ENCODE measurements at regions not wholly inside any gene's neighbourhood (a gene's known extent, or its start where the extent isn't known, plus 50 kb on each side); places are given as distances from the start of the nearest gene placed in this dataset.
"Not testable (repeated sequence)": the region's sequence is repeated elsewhere in the genome, so short reads cannot be mapped to it uniquely, and the experiment has no call there.

GRCh38 chr2:180258579-180258978 lies 251.5 kb upstream of the CWC22 start:
- no peak for DNase-seq

DNA sequence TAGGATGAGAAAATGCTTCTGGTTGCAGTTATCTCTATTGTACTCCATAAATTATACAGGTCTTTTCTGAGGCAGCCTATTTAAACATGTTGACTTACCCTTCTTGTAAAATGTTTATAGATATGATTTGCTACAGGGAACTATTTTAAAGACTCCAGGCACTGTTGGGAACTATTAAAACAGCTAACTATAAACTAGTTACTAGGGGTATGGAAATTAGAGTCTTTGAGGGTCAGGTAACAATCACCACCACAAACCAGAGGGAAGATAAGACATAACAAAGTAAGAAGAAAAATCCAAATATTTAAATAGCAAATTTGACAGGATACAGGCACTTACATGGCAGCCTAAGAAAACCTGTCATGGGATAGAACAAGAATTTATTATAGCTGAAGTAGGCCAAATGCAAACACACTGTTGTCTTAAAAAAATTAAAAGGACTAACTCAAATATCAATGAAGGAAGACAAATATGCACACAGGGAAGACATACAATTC lies 251.0 kb upstream of the CWC22 start:
- DNase-seq = no peak

DNA sequence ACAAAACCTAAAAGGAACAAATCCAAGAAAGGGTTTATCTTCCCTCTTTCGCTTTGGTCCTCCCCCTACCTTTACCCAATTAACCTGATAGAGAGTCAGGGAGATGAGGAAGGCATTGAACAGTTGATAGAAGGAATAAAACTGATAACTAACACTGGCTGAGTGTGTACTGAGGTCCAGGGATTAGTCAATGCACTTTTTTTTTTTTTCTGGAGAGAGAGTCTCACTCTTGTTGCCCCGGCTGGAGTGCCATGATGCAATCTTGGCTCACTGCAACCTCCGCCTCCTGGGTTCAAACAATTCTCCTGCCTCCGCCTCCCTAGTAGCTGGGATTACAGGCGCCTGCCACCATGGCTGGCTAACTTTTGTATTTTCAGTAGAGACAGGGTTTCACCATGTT lies 250.2 kb upstream of the CWC22 start:
- no peak for DNase-seq

- no peak for DNase-seq
Observed at GRCh38 chr2:180255981-180256380, 248.9 kb upstream of the CWC22 start.

GRCh38 chr2:180254872-180255271 lies 247.8 kb upstream of the CWC22 start:
- peak; percentile 28 for DNase-seq

DNA sequence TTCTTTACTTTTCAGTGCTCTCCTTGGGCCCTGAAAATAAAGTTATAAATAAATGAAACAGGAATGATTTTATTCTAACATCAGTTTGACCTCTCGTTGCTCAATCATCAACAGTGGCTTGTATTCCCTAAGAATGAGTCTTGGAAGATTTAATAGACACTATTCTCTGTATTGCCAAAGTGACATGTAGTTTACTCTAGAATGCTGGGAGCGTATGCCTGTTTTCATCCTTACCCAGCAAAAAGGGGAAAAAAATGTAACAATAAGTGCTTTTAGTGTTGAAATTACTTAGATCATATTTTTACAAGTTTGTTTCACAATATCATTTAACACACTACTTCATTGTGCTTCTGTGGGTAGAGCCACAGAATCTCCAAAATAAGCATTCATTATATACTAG lies 240.6 kb upstream of the CWC22 start:
- no peak for DNase-seq

DNA sequence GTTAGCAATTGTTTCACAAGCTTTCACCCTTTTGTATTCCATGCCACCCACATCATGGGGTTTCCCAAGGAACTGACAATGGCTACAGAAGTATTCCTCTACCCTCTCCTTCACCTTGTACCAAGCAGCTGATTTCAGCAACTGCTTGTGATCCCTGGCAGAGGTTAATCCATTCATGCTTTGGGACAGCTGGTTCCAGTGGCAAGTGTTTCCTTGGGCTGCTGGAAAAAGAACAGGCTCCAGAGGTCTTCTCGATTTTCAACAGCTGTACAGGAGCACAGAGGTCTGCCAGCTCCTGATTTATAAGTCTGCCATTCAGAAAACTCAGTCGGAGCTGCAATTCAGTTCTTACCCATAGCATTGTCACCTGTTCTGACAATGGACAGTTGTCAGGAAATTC lies 239.2 kb upstream of the CWC22 start:
- DNase-seq = no peak

GRCh38 chr2:180240774-180241173 lies 233.7 kb upstream of the CWC22 start:
- peak; percentile 66 for DNase-seq

DNA sequence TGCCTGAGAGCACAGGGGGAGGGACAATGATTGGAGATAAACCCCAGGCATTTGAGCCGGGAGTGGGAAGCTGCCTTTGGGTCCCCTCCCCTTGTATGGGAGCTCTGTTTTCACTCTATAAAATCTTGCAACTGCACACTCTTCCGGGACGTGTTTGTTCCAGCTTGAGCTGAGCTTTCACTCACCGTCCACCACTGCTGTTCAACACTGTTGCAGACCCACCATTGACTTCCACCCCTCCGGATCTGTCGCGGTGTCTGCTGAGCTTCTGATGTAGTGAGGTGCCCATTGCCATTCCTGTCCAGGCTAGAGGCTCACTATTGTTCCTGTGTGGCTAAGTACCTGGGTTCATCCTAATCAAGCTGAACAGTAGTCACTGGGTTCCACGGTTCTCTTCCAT lies 231.6 kb upstream of the CWC22 start:
- no peak for DNase-seq

DNA sequence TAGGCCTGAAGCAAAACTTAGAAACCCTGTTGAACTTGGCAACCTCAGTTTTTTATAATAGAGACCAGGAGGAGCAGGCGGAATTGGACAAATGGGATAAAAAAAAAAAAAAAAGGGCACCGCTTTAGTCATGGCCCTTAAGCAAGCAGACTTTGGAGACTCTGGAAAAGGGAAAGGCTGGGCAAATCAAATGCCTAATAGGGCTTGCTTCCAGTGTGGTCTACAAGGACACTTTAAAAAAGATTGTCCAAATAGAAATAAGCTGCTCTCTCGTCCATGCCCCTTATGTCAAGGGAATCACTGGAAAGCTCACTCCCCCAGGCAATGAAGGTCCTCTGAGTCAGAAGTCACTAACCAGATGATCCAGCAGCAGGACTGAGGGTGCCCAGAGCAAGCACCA lies 229.0 kb upstream of the CWC22 start:
- not testable (repeated sequence) for DNase-seq

DNA sequence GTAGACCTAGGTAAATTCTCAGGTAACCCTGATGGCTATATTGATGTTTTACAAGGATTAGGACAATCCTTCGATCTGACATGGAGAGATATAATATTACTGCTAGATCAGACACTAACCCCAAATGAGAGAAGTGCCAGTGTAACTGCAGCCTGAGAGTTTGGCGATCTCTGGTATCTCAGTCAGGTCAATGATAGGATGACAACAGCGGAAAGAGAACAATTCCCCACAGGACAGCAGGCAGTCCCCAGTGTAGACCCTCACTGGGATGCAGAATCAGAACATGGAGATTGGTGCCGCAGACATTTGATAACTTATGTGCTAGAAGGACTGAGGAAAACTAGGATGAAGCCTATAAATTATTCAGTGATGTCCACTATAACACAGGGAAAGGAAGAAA lies 228.4 kb upstream of the CWC22 start:
- DNase-seq = not testable (repeated sequence)

DNA sequence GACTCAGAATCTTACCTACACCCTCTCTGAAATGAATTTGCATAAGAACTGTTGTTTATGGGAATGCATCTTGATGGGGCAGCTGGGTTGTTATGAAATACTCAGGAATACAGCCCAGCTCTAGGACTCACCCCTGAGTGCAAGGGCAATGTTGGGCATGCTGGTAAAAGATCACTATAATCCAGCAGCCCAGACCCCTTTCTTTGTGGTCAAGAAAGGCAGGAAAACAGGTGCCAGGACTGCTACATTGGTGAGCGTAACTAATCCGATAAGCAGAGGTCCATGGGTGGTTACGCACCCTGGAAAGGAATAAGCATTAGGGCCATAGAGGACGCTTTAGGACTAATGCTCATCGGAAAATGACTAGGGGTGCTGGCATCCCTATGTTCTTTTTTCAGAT lies 227.9 kb upstream of the CWC22 start:
- not testable (repeated sequence) for DNase-seq

DNA sequence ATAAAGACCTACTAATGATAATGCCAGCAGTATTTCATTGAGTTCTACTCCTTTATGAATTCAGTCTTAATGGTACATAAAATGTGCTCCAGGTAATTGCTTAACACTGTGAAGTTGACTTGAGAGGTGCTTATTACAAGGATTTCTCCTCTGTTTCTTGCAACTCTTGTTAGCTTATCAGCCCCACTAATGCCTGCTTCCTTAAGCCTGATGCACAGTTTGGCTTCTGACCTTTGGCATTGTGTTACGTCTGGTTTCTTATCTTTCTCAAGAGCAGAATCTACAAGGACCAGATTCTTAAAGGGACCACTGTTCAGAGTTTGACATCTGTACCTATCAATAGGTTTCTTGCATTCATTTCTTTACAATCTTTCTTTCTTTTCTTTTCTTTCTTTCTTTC lies 223.9 kb upstream of the CWC22 start:
- no peak for DNase-seq

DNA sequence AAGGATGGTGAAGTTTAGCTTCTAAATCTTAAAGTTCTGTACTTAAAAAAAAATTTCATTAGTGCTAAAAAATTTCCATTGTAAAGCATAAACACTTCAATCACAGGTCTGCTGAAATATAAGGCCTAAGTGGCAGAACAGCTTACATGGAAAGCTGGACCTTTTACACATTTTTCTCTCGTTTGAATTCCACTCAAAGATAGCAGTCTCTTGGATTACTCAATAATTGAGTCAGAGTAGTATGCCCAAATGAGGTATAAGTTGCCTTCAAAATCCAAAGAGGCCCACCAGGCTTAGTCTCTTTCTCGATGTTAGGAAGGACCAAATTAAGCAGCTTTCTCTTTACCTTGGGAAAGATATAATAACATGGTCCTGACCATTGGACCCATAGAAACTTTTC lies 220.4 kb upstream of the CWC22 start:
- no peak for DNase-seq

DNA sequence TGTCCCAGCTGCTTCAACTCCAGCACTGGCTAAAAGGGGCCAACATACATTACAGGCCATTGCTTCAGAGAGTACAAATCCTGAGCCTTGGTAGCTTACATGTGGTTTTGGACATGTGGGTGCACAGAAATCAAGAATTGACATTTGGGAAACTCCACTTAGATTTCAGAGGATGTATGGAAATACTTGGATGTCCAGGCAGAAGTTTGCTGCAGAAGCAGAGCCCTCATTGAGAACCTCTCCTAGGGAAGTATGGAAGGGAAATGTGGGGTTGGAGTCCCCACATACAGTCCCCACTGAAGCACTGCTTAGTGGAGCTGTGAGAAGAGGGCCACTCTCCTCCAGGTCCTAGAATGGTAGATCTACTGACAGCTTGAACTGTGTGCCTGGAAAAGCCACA lies 218.0 kb upstream of the CWC22 start:
- DNase-seq = peak; percentile 25

- DNase-seq = peak; percentile 12
Observed at GRCh38 chr2:180222644-180223043, 215.5 kb upstream of the CWC22 start.

DNA sequence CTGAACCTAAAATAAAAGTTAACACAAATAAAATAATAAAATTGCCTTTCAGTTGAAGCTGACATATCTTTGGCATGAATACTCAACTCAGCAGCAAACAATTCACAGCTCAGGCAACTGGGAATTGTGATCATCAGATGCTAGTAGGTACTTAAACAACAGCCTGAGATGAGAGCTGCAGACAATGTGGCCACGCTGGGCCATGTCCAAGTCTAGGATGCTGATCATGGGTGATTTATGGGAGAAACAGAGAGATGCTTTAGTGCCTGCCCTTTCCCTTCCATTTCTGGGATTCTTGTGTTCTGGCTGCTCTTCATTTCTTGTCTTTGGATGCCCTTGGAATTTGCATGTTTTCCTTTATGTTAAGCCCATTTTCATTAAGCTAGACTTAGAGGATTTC lies 212.4 kb upstream of the CWC22 start:
- DNase-seq = no peak

- no peak for DNase-seq
Observed at GRCh38 chr2:180208841-180209240, 201.7 kb upstream of the CWC22 start.

GRCh38 chr2:180205621-180206235 lies 198.6 kb upstream of the CWC22 start:
- no peak for DNase-seq

- no peak for DNase-seq
Observed at GRCh38 chr2:180203972-180204371, 196.9 kb upstream of the CWC22 start.

- no peak for DNase-seq
Observed at GRCh38 chr2:180202467-180202951, 195.4 kb upstream of the CWC22 start.

DNA sequence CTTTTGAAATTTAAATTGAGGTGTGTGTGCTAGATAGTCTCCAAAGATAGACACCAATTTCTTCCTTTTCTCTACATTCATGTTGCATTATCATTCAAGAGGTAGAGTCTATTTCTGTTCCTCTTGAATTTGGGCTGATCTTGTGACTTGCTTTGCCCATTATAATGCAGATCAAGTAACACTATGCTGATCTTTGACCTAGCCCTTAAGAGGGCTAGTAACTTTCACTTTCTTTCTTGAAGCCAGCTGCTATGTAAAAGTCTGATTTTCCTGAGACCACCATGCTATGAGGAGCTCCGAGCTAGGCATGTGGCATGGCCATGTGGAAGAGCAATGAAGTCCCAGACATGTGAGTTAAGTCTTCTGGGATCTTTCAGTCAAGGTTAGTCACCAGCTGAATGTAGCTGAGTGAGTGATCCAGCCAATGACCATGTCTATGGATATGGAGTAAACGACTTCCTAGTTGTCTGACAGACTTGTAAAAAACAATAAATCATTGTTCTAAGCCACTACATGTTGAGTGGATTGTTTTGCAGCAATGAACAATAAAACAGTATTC lies 189.4 kb upstream of the CWC22 start:
- peak; percentile 21 for DNase-seq

- peak; percentile 26 for DNase-seq
Observed at GRCh38 chr2:180195847-180196246, 188.8 kb upstream of the CWC22 start.

- DNase-seq = no peak
Observed at GRCh38 chr2:180191432-180192124, 184.5 kb upstream of the CWC22 start.
